Smooth muscle cell (in vitro differentiated cells): ENCODE measurements at regions not wholly inside any gene's neighbourhood (a gene's known extent, or its start where the extent isn't known, plus 50 kb on each side); places are given as distances from the start of the nearest gene placed in this dataset.

Experiments
- DNase-seq: peaks from one replicate; lab custom pipeline; 2025; ENCODE audit not compliant: unreplicated experiment; lab: John Stamatoyannopoulos, UW
- H2AFZ ChIP-seq: fragments of 200-600 bp; sonication (generic); 2 replicates; pipeline ENCODE4 v1.6.0; 2016; ENCODE audit warnings: antibody characterized with exemption, low read depth, mild to moderate bottlenecking
- H3F3A ChIP-seq: fragments of 200-600 bp; sonication (generic); 2 replicates; pipeline ENCODE4 v1.6.0; 2017; ENCODE audit warnings: antibody characterized with exemption, low read depth
- H3K27ac ChIP-seq: fragments of 200-600 bp; sonication (generic); 2 replicates; pipeline ENCODE4 v1.5.1; 2016; ENCODE audit warnings: low read depth, mild to moderate bottlenecking
- H3K27me3 ChIP-seq: fragments of 200-600 bp; sonication (generic); 2 replicates; pipeline ENCODE4 v1.6.1; 2016; ENCODE audit warnings: low read depth, mild to moderate bottlenecking
- H3K36me3 ChIP-seq: fragments of 200-600 bp; sonication (generic); 2 replicates; pipeline ENCODE4 v1.5.1; 2016; ENCODE audit warnings: low read depth
- H3K4me1 ChIP-seq: fragments of 200-600 bp; sonication (generic); 2 replicates; pipeline ENCODE4 v1.5.1; 2016; ENCODE audit warnings: low read depth
- H3K4me2 ChIP-seq: fragments of 200-600 bp; sonication (generic); 2 replicates; pipeline ENCODE4 v1.6.0; 2016; ENCODE audit warnings: mild to moderate bottlenecking
- H3K4me3 ChIP-seq: fragments of 200-600 bp; sonication (generic); 2 replicates; pipeline ENCODE4 v1.5.1; 2016; ENCODE audit warnings: mild to moderate bottlenecking
- H3K79me2 ChIP-seq: fragments of 200-600 bp; sonication (generic); 2 replicates; pipeline ENCODE4 v1.6.0; 2016; ENCODE audit warnings: low read depth, mild to moderate bottlenecking
- H3K9ac ChIP-seq: fragments of 200-600 bp; sonication (generic); 2 replicates; pipeline ENCODE4 v1.6.0; 2016; ENCODE audit warnings: low read depth
- H3K9me3 ChIP-seq: fragments of 200-600 bp; sonication (generic); replicated peaks from 2 replicates; pipeline ENCODE4 v1.5.1; 2016; ENCODE audit warnings: low read depth
- H4K20me1 ChIP-seq: fragments of 200-600 bp; sonication (generic); 2 replicates; pipeline ENCODE4 v1.6.0; 2016; ENCODE audit warnings: low read depth
- CTCF ChIP-seq: fragments of 200-600 bp; sonication (generic); IDR thresholded peaks from 2 replicates; pipeline ENCODE4 v1.5.1; 2017; ENCODE audit warnings: borderline replicate concordance, mild to moderate bottlenecking, antibody characterized with exemption; ENCODE audit not compliant: insufficient read depth, poor library complexity, severe bottlenecking
- WGBS: methylation state at CpG from one replicate; pipeline ENCODE4 v1.1.7; 2016; ENCODE audit warnings: low lambda C conversion rate; 5-methylcytosine and 5-hydroxymethylcytosine counted together

DNA sequence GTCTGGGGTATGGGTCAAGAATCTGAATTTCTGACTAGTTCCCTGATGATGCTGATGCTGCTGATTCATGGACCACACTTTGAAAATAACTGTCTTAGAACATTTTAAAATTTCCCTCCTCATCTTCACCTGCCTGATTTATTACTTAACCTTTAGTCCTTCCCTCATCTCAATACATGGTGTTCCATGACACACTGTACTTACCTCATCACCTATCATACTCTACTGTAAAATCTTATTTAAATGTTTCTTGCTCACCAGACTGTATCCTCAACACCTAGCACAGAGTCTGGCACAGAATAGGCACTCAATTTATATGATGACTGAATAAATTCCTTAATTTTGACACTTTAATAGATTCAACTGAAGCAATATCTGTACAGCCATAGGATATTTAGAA is 95.7 kb downstream of the FAM161A start:
- peaks cover 11% of the 10 kb centered on the region for H3K4me1 ChIP-seq

DNA sequence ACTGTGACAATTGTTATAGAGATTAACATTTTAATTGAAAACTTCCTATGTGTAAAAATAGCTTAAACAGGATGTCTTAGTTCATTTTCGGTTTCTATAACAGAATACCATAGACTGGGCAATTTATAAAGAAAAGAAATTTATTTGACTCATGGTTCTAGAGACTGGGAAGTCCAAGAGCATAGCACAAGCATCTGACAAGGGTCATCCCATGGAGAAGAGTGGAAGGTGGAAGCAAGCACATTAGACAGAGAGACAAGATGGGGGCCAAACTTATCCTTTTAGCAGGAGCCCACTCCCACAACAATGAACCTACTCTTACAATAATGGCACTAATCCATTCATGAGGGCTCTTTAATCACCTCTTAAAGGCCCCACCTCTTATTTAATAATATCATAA is 100.3 kb downstream of the FAM161A start:
- Histone ChIP-seq H3K4me2 (no peak overlapping the region), H3K4me3 (no peak overlapping the region), H3K9ac (no peak overlapping the region), H3K27me3 (no peaks in the 10 kb centered on the region), H2AFZ (no peak overlapping the region), H3F3A (peaks cover 25% of the 10 kb centered on the region), H3K9me3 (no peaks in the 10 kb centered on the region), H3K36me3 (peaks cover 2% of the 10 kb centered on the region), H3K27ac (no peak overlapping the region), H3K79me2 (no peaks in the 10 kb centered on the region), H3K4me1 (peaks cover 3% of the 10 kb centered on the region), H4K20me1 (no peaks in the 10 kb centered on the region)
- no peak for TF ChIP-seq CTCF
- WGBS = 89% methylated on average over 1 of the region's 1 CpG
- no peak for DNase-seq

More for the DNA sequence above, 95.7 kb downstream of the FAM161A start:
- Histone ChIP-seq H2AFZ (no peak overlapping the region), H3K4me3 (no peak overlapping the region), H3F3A (peaks cover 28% of the 10 kb centered on the region), H3K9ac (no peak overlapping the region), H4K20me1 (no peaks in the 10 kb centered on the region), H3K79me2 (no peaks in the 10 kb centered on the region), H3K36me3 (peaks cover 3% of the 10 kb centered on the region), H3K9me3 (no peaks in the 10 kb centered on the region), H3K4me2 (no peak overlapping the region), H3K27me3 (no peaks in the 10 kb centered on the region), H3K27ac (peak overlapping the region; percentile 92)
- DNase-seq = no peak
- TF ChIP-seq CTCF = no peak

DNA sequence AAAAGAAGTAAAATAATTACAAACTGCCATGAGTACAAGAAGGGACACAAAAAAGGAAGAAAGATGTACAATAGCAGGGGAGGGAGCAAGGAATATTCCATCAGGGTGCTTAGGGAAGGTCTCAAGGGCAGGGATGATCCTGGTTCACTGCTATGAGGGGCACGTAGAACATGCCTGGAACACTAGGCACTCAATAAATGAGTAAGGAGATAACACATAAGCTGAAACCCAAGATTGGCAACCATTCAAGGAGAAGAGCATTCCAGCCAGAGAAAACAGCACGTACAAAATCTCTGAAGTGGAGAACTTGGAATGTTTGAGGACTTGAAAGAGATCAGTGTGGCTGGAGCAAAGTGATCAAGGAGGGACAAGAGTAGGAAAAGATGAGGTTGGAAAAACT is 103.2 kb downstream of the FAM161A start:
- Histone ChIP-seq H3K9me3 (no peaks in the 10 kb centered on the region), H3K9ac (no peak overlapping the region), H3F3A (peaks cover 20% of the 10 kb centered on the region), H2AFZ (peak overlapping the region; percentile 39), H3K4me2 (peak overlapping the region; percentile 64), H3K4me3 (no peak overlapping the region), H3K27ac (peak overlapping the region; percentile 84), H3K27me3 (no peaks in the 10 kb centered on the region), H4K20me1 (no peaks in the 10 kb centered on the region), H3K79me2 (no peaks in the 10 kb centered on the region), H3K36me3 (no peaks in the 10 kb centered on the region), H3K4me1 (peaks cover 3% of the 10 kb centered on the region)
- 14% methylated on average over 2 of the region's 2 CpGs for WGBS
- no peak for TF ChIP-seq CTCF
- DNase-seq = no peak

DNA sequence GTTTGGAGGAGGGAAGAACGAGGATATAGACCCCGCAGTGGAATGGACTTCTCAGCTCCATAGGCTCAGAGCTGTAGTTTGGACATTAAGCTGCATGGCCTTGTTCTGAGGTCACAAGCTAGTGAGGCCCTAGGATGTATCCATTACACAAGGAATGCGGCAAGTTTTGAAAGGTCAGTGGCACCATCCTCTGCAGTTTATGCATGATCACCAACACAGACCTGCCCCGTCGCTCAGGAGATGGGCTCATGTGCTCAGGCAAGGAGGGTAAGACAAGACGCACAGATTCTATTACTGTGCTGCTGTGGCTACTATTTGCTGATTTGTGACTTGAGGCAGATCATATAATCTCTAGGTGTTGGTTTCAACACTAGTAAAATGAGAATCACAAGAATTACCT is 110.9 kb downstream of the FAM161A start:
- Histone ChIP-seq H3K9me3 (no peaks in the 10 kb centered on the region), H2AFZ (no peak overlapping the region), H3K79me2 (no peaks in the 10 kb centered on the region), H4K20me1 (no peaks in the 10 kb centered on the region), H3K4me1 (no peaks in the 10 kb centered on the region), H3K9ac (no peak overlapping the region), H3K36me3 (no peaks in the 10 kb centered on the region), H3K4me3 (no peak overlapping the region), H3K27me3 (no peaks in the 10 kb centered on the region), H3K4me2 (no peak overlapping the region), H3K27ac (no peak overlapping the region), H3F3A (no peaks in the 10 kb centered on the region)
- WGBS = 94% methylated on average over 6 of the region's 6 CpGs
- DNase-seq = no peak
- TF ChIP-seq CTCF = no peak
